HG03108 (cell line): ENCODE measurements at regions not wholly inside any gene's neighbourhood (a gene's known extent, or its start where the extent isn't known, plus 50 kb on each side); places are given as distances from the start of the nearest gene placed in this dataset.
"Not testable (repeated sequence)": the region's sequence is repeated elsewhere in the genome, so short reads cannot be mapped to it uniquely, and the experiment has no call there.

Experiments
- ATAC-seq: cut with Tn5 transposase; IDR thresholded peaks from one replicate; pipeline ENCODE4 v1.9.1; 2021; ENCODE audit warnings: moderate library complexity; ENCODE audit not compliant: unreplicated experiment

DNA sequence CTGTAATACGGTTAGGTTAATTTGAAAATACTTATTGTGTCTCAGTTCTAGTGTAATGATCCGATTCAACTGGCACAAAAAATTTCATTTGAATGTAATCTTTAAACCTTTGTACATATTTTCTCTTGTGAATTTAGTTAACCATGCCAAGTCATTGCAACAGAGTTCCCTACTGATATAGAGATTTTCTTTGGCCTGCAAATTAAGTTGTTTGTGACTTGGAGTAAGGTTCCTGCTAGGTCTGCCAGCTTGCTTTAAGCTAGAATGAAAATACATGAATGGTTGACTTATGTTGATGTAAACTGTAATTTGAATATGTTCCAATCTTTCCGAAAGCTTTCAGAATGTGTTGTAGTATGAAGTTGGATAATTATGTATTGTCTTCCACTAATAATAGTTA lies 1004.1 kb upstream of the EDIL3 start:
- no peak for ATAC-seq

DNA sequence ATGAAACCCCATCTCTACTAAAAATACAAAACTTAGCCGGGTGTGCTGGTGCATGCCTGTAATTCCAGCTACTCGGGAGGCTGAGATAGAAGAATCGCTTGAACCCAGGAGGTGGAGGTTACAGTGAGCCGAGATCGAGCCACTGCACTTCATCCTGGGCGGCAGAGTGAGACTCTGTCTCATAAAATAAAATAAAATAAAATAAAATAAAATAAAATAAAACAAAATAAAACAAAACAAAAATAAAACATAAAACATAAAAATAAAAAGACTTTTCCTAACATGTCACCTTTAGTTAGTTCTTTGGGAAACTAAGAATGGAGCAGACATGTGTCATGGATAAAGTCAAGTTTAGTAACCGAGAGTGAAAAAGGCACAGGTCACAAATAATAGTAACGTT lies 1007.6 kb upstream of the EDIL3 start:
- ATAC-seq: not testable (repeated sequence)

DNA sequence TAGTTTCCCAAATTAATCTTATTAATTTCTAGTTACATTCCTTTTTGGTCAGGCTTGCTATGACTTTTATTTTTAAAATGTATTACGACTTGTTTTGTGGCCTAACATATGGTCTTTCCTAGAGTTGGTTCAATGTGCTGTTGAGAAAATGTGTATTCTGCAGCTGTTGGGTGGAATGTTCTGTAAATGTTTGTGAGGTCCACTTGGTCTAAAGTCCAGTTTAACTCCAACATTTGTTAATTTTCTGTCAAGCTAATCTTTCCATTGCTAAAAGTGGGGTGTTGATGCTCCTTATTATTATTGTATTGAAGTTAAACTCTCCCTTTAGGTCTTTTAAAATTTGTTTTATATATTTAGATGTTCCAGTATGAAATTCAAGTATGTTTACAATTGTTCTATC lies 1010.8 kb upstream of the EDIL3 start:
- ATAC-seq: no peak

DNA sequence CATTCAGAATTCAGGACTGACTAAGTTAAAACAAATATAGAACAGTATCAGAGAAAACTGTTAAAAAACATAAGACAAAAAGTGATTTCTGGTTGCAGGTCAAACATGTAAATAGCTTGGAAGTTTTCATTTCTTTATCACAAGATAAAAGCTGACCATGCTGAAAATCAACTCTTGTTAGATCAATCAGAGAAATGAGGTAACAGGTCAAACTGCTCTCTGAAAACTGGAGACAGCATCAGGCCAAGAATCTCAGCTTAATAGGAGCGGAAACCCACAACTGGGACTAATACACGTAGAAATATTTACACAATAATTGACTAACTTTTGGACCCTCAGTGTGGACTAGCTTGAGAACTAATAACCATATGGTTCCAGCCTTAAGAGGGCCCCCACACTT lies 1012.8 kb upstream of the EDIL3 start:
- ATAC-seq: no peak

DNA sequence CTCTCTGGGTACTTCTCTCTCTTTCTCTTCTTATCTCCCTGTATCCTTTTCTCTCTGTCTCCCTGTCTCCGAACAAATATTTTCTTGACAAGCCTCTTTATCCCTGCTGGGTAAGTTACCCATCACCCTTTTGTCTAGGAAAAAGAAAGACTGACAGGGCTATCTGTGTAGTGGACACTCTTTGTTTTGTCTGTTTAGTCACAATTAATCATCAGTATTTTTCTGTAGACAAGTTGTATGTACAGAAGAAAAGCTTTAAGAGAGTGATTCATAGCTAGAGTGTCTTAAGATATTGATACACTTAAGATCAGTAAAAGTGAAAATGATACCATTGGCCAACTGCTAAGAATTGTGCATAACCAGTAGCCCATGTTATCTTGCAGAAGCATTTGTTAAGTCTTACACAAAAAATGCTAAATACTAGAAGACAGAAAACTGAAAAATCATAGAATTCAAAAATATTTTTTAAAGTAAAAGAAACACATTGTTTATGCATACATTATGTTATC lies 1043.8 kb upstream of the EDIL3 start:
- ATAC-seq: no peak

DNA sequence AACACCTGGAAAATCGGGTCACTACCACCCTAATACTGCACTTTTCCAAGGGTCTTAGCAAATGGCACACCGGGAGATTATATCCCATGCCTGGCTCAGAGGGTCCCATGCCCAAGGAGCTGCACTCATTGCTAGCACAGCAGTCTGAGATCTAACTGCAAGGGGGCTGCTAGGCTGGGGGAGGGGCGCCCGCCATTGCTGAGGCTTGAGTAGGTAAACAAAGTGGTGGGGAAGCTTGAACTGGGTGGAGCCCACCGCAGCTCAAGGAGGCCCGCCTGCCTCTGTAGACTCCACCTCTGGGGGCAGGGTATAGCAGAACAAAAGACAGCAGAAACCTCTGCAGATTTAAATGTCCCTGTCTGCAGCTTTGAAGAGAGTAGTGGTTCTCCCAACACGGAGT lies 1047.0 kb upstream of the EDIL3 start:
- ATAC-seq: not testable (repeated sequence)

DNA sequence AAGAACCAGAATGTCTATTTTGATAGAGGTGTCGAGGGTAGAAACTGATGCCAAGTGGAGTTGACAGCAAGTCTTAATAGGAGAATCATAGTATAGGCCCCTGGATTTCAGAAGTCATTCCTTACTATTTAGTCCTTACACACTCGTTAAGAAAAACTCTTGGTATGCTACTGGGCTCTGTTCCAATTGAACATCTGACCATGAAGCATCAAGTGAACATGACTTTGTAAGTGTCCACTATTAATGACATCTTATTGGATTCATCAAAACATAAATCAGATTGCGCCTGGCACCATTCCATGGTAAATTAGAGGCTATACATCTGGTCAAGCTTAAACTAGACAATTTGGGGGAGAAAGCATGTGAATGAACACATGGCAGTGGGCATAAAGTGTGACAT lies 1056.5 kb upstream of the EDIL3 start:
- no peak for ATAC-seq

DNA sequence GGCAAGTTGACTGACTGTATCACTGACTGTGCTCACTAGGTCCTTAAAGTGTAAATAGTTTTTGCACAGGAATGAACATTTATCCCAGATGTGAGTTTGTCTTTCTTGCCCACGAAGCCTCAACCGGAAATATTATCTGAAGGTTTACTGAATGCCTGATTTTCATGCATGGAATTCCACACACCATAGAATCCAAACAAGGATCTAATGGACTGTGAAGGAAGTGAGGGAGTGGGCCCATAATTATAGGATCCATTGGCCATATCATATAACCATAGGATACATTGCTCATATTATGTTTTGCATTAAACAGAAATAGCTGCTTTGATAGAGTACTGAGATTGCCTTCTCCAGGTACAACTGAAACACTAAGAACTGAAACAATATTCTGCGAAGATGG lies 1057.2 kb upstream of the EDIL3 start:
- ATAC-seq: no peak

DNA sequence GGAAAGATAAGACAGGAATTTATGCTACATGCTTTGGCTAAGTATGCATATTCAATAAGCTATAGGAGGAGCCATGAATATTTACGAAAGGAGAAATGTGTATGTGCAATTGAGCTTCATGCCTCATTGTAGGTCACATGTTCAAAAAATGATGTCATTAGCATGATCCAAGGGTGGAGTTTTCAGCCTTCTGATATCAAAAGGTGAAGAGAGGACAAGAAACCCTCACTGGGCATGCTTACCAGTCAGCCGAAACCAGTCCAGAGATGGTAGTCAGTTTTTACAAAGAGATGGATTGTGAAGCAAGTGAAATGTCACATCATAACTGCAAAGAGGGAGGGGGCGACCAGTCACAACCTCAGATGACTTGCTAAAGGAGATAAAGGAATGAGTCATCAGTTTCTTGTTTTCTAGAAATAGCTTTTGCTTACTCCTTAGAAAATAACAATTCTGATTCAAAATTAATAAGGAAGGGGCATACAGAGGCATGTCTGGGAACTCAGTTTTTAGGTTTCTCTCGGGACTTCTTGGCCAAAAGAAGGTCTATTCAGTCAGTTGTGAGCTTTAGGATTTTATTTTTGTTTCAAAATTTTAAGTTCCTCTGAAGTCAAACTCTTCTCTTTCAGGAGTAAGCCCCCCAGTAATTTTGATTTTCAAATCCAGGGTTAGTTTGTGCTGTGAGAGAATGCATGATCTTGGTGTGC lies 1067.8 kb upstream of the EDIL3 start:
- no peak for ATAC-seq

DNA sequence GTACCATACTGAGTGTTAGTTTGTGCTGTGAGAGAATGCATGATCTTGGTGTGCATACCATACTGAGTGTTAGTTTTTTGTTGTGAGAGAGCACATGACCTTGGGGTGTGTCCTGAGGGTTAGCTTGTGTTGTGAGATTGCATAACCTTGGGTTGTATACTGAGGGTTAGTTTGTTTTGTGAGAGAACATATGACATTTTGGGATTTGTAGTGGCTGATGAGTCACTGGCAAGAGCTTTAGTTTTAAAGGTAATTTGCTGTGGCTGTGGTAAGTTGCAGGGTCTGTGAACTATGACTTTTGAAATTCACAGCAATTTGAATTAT lies 1068.3 kb upstream of the EDIL3 start:
- ATAC-seq: no peak

DNA sequence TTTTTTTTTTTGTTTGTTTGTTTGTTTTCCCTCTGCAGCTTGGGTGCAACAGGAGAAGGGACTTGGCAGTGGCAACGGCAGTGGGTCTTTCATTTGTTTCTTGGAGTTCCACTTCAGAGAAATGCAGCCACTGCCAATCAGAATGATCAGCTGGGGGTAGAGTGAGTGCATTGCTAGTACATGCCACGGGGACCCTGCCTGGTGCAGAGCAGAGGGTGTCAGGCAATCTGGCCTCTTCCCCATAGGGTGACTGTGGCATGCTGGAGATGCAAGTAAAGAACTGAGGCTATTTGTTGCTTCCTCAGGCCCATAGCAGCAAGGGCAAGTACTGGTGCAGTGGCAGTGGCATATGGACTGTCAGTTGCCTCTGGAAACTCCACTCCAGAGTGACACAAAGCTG lies 1073.6 kb upstream of the EDIL3 start:
- ATAC-seq: no peak

DNA sequence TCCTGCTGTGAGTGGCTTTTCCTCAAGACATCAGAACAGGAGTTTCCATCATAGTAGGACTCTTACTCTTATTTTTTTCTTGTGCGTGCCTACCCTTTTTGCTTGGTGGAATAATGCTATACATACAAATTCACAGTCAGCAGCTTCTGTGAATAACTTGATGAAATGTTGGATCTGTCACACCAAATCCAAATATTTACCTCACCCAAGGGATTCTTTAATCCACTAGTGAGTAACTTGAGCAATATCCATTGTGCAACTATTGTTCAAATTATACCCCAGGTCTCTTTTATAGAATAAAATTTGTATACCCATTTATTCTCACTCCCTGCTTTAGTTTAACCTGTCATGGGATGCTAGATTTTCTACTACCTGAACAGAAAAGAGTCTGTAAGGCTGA lies 1078.3 kb upstream of the EDIL3 start:
- no peak for ATAC-seq

DNA sequence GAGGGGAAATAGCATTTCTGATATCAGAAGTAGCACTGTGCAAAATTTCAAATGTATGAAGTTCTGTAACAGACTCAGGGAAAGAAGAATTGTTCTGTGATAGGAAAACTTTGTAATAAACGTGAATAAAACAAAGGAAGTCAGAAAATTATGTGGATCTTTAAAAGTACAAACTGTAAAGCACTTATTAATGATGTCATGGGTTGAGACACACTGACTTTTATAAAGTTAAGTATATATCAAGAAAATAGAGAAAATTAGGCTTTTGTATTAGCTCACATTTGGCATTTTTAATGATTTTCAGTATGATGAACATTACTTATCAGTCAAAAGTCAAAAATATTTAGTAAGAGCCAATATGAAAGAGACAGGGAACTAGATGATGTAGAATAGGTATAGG lies 1081.7 kb upstream of the EDIL3 start:
- ATAC-seq: no peak

DNA sequence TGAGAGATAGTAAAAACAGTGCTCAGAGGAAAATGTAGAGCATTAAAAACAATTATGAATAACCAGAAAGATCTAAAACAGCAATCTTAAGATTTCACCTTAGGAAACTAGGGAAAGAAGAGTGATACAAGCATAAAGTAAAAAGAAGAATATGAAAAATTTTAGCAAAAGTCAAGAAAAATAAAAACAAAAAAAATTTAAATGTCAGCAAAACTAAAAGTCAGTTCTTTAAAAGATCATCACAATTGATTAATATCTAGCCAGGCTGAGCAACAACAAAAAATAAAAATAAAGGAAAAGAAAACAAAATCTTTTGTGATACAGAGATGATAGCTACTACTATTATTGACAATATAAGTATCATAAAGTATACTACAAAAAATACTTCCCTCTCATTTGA lies 1088.1 kb upstream of the EDIL3 start:
- no peak for ATAC-seq

DNA sequence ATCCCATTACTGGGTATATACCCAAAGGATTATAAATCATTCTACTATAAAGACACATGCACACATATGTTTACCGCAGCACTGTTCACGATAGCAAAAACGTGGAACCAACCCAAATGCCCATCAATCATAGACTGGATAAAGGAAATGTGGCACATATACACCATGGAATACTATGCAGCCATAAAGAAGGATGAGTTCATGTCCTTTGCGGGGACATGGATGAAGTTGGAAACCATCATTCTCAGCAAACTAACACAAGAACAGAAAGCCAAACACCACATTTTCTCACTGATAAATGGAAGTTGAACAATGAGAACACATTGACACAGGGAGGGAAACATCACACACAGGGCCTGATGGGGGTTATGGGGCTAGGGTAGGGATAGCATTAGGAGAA lies 1090.5 kb upstream of the EDIL3 start:
- not testable (repeated sequence) for ATAC-seq

DNA sequence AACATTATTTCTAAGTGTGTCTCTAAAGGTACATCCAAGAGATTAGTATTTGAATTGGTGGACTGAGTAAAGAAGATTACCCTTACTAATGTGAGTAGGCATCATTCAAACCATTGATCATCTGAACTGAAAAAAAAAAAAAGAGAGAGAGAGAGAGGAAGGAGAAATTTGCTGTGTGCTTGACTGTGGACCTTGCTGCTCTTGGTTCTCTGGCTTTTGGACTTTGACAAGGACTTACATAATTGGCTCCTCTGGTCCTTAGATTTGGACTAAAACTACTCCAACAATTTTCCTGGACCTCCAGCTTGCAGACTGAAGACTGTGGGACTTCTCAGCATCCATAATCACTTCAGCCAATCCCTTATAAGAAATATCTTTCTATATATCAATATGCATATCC lies 1091.9 kb upstream of the EDIL3 start:
- no peak for ATAC-seq

DNA sequence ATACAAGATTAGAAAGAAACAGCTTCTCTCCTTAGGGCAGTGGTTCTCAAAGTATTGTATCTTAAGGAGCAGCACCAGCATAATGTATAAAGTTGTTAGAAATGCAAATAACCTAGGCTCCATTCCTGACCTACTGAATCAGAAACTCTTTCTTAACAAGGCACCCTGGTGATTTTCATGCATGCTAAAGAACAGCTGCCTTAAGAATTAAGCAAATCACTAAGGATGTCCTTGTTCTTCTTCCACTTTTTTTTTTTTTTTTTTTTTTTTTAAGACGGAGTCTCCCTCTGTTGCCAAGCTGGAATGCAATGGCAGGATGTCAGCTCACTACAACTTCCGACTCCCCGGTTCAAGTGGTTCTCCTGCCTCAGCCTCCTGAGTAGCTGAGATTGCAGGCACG lies 1095.2 kb upstream of the EDIL3 start:
- no peak for ATAC-seq

DNA sequence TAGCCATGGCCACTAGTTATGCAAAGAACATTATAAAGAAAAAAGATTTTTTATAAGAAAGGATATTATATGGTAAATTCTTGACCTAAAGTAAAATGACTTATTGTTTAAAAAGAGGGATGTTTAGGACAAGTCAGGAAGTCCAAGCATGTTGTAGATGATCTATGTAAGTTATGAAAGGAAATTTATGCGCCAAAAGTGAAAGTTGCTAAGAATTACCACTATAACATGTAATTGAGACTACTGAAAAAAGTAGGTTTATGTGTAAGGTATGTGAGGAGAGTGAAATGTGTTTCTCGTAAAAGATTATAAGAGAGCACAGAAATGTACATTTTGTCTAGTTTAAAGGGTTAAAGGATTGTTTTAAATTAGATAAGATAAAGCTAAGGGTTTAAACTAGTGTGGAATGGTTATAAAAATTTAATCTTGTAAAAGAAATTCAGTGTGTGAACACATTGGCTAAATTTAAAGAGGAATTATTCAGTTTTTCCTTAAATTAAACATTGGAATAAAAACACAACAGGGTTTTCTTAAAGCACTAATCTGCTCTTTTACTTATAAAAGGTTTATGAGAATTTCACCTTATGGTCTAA lies 1100.4 kb upstream of the EDIL3 start:
- no peak for ATAC-seq

DNA sequence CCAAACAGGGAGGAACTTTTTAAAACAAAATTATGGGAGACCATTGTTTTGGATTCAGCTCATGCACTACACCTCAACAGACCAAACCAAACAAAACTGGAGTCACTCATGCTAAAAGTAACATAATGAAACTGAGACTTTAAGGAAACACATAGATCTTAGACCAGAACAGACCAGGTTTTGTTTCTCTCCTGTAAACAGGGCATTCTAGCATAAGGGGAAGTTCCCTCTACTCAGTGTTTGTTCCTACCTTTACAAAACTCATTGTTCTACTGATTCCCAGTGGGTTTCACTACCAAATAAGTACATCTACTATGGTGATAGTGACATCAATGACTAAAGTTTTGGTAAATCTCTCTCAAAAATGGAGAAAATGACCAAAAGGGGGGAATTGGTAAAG lies 1103.6 kb upstream of the EDIL3 start:
- no peak for ATAC-seq

DNA sequence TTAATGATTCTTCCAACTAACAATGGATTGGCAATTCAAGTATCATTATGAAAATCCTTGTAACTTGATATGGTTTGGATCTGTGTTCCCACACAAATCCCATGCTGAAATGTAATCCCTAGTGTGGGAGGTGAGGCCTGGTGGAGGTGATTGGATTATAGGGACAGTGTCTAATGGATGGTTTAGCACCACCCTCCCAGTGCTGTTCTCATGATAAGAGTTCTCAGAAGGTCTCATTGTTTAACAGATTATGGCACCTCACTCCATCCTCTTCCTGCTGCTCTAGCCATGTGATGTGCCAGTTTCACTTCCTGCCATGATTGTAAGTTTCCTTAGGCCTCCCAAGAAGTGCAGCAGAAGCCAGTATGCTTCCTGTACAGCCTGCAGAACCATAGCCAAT lies 1116.2 kb upstream of the EDIL3 start:
- no peak for ATAC-seq

DNA sequence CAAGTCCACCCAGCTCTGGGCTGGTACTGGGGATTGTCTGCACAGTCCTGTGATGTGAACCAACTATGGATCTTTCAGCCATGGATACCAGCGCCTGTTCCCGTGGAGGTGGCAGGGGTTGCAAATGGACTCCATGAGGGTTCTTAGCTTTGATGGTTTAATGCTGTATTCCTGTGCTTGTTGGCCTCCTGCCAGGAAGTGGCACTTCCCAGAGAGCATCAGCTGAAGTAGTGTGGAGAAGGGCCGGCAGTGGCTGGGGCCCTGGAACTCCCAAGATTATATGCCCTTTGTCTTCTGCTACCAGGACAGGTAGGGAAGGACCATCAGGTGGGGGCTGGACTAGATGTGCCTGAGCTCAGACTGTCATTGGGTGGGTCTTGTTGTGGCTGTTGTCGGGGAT lies 1104.8 kb upstream of the COX7C start:
- no peak for ATAC-seq

DNA sequence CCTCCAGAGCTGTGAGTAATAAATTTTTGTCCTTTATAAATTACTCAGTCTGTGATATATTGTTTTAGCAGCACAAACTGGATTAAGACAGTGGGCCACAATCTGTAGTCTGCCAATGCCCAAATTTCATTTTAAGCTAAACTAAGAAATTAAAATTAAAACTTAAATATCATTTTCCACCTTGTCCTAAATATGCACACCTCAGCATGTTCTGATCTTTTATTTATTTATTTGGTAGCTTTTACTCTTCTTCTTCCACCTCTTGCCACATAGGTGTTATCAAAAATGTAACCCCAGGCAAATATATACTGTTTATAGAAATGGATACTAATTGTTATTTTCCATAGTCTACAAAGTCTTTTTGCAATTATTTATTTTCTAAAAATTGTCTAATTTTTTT lies 1102.2 kb upstream of the COX7C start:
- ATAC-seq: no peak

DNA sequence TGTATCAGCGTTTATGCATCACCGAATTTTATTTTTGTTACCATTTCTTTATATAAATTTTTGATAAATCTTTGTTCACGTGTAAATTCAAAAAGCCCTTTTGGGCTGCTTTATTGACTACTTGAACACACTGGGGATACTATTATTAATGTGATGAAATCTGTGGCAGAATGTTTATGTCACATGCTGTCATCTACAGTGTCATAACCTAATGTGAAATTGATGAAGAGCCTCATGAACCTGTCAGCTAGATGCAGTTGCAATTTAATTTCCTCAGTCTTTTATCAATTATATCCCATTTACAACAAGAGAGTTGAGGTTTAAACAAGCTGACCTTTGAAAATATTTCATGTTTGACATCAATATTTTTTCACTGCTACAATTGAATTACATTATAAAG lies 1100.4 kb upstream of the COX7C start:
- no peak for ATAC-seq
